HG03442 (cell line): ENCODE measurements at regions not wholly inside any gene's neighbourhood (a gene's known extent, or its start where the extent isn't known, plus 50 kb on each side); places are given as distances from the start of the nearest gene placed in this dataset.

Experiments used
- ATAC-seq: cut with Tn5 transposase; IDR thresholded peaks from one replicate; pipeline ENCODE4 v1.9.1; 2021; ENCODE audit warnings: mild to moderate bottlenecking, moderate library complexity; ENCODE audit not compliant: unreplicated experiment

DNA sequence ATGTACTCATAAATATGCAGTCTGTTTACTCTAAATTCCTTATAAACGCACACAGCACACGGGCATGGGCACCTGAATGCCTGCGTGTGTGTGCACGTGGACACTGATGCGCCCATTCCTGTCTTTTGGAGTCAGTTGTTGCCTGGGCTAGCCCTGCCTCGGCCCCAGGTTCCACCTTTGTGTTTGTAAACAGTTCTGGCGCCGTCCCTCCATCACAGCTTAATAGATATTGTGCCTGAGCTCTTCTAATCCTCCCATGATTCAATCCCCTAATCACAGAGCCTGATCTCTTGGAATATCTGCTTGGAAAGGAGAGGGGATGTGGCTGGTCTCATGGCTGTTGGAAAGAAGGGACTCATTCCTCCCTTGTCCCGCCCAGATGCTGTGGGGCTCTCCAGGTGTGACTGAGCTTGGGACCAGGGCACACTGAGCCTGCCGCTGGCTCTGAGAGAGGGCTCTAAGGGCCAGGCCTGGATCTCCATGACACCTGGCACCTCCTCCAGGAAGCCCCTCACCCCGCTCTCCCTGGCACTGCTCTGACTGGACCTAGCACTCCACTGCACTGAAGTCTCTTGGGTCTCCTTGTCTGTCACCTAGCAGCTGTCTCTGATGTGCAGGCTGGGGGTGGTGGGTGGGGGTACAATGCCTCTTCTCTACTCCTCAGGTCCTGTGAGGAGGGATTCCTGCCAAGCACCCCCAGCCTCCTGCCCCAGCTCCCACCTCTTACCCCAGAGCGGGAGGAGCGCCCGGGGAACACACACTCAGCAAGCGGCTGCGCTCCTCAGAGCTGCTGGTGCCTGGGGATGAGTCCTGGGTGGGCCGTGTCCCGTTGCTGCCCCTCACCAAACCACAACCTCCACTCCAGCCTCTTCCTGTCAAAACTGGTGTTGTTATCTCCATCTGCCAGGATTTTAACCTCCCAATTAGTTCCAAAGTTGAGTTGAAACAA is 181.3 kb downstream of the INHBB start:
- no peak for ATAC-seq

DNA sequence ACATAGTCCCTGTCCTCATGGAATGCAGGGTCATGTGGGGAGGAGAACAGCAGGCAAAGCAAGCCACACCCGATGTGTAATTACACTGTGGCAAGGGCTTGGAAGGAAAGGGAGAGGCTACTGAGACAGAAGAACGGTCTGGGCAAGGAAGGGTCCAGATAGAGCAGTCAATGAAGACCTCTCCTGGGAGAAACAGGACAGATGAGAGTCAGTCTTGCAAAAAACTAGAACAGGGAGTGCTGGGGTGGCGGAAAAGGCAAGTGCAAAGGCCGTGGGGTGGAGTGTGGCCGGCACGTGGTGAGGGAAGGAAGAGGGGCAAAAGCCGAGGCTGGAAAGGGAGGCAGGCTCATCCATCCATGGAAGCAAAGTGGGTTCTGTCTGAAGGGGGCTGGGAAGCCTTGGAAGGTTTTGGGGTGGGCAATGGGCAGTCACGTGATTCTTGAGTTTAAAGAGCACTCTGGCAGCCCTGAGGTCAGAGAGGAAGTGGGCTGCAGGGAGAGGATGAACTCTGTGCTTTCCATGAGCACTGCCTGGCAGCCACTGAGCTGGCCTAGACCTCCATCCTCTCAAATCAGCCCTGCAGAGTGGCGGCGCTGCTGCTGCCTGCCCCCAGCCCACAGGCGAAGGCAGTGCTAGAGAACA is 182.2 kb downstream of the INHBB start:
- no peak for ATAC-seq

- no peak for ATAC-seq
These were observed 182.7 kb downstream of the INHBB start for GRCh38 chr2:120528693-120529076.

DNA sequence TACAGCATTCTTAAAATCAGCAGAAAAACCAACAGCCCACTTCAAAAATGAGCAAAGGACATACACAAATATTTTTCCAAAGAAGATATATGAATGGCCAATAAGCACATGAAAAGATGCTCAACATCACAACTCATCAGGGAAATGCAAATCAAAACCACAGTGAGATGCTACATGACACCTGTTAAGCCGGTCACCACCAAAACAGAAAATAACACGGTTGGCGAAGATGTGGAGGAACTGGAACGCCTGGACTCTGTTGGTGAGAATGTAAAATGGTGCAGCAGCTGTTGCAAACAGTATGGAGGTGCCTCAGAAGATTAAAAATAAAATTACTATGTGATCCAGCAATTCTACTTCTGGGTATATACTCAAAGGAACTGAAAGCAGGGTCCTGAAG is 184.8 kb downstream of the INHBB start:
- ATAC-seq, result no peak

DNA sequence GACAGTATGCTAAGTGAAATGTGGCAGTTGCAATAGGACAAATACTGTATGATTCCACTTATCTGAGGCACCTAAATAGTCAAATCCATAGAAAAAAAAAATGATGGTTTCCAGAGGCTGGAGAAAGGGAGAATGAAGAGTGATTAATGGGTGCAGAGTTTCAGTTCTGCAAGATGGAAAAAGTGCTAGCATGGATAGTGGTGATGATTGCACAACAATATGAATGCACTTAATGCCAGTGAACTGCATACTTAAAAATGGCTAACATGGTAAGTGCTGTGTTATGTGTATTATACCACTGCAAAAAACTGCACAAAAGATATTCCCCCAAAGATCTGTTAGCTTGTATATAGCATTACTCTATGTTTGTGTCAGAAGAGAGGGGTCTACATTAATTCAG is 185.4 kb downstream of the INHBB start:
- no peak for ATAC-seq

- ATAC-seq, result no peak
These were observed 186.1 kb downstream of the INHBB start for GRCh38 chr2:120531863-120532600.

DNA sequence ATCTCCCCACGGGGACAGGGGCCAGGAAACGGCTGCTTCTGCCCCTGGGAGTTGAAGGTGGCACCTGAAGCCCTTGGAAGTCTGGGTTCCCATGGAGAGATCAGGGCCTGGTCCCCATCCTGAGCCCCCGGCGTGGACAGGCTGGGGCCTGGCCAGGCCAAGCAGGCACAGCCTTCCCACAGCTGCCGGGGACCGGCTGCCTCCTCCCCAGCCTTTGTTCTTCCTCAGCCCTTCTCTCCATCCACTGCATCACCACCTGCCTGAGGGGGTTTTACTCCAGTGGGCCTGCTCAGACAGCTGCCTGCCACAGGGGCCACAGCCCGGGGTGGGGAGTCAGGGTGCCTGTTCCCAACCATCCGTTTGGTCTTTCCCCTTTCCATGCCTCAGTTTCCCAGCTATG is 187.7 kb downstream of the INHBB start:
- ATAC-seq, result no peak

GRCh38 chr2:120534457-120534856 is 188.5 kb downstream of the INHBB start:
- ATAC-seq, result no peak

DNA sequence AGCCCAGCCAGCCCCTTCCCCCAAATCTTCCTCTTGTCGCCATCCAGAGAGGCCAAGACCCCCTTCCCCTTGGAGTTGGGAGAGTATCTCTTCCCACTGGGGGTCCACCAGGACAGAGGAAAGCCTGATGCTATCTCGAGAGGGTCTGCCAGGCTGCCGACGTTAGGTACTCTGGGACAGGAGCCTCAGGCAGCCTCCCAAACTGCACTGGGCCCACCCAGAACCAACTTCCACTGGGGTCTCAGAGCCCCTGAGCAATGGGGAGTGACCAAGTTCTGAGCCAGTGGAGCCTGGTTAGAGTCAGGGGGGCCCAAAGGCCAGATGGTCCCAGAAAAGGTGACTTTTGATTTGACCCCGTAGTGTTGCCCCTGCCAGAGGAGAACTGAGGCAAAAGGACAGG is 189.1 kb downstream of the INHBB start:
- no peak for ATAC-seq

DNA sequence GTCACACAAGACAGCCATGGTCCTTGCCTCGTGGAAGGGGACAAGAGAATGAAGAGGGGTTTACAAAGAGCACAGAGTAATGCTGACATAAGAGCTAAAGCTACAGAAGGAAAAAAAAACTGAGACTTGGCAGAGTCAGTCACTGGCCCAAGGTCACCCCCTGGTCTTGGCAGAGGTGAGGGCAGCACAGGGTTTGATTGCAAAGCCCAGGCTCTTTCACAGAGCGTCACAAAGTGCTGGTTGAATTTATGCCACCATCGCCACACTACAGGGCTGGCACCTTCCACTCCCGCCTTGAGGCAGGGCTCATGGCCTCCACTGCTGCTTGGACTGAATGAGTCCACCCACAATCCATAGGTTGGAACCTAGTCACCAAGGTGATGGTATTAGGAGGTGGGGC is 190.2 kb downstream of the INHBB start:
- no peak for ATAC-seq

DNA sequence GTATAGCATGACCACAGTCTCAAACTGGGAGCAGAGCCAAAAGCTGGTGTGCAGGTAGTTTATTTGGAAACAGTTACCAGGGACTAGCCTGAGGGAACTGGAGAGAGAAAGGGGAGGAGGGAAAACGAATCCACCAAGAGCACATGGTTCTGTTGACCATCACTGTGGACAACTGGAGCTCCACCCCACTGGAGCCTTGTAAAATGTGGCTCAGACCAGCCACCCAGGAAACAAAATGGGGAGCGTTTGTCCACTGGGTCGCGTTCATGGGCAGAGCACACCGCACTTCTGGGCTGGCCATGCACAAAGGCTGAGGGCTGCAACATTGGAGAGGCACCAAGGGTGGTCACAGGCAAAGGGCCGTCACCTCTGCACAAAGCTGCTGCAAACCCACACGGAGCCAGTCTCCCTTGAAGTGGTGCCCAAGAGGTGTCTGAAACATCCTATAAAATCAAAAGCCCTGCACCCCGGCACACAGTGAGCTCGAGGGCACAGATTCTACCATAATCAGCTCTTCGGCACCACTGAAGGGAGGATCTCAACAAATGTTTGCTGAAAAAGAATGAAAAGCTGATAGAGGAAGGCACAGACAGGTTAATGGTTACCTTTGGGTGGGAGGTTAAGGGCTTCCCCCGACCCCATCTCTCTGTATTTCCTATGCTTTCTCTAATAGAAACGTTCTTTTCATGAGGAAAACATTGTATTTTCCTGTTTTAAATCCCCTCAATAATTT is 192.9 kb downstream of the INHBB start:
- ATAC-seq, result no peak

DNA sequence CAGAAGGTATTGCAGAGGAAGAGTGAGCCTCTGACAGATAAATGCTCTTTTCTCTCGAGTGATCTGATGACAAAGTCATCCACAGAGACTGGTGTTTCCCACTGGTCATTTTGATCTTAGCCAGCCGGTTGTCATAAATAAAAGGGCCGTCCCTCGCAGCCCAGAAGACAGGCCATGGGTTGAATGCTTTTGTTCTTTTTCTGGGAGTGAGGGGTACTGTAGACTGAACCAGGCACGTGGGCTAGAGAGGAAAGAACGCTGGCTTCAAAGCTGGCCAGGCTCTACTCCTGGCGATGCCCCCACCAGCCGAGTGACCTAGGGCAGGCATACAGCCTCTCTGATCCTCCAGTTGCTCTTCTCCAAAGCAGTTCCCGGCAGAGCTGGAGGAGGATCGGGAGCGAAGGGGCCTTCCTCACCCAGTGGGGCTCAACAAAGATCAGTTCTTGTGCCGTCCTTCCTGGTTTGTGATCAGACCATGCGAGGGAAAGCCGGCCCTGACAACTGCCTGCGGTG is 193.5 kb downstream of the INHBB start:
- no peak for ATAC-seq

DNA sequence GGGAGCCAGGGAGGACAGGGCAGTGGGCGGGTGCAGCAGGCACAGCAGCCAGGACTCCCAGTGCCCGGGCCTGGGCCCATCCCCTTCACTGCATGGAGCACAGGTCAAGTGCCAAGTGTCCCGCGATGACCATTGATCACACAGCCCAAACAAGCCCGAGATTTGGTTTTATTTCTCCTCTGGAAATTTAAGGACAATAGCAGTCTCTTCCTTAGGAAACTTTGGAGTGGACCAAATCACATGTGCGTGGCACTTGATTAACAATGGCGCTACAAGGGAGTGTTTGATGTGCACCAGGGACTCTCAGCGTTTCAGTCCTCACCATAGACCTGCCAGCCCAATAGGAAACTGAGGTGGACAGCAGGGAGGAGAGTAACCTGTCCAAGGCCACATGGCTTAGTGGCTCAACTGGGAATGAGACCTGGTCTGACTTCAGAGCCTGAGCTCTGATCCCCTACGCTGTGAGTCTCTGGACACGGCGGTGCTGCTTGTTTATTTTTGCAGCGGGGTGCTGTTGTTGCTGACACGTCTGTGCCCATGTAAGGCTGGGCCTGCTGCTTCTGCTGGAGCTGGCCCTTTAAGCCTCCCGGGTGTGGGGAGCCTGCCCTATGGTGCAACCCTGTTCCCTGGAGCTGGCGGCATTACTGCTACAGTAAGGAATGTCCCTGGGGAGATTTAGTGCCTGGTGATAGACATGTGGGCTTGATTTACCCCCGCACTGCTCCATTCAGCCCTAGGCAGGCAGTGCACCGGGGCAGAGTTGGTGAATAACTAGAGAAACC is 194.2 kb downstream of the INHBB start:
- no peak for ATAC-seq

GRCh38 chr2:120540719-120541552 is 194.7 kb upstream of the GLI2 start:
- no peak for ATAC-seq

DNA sequence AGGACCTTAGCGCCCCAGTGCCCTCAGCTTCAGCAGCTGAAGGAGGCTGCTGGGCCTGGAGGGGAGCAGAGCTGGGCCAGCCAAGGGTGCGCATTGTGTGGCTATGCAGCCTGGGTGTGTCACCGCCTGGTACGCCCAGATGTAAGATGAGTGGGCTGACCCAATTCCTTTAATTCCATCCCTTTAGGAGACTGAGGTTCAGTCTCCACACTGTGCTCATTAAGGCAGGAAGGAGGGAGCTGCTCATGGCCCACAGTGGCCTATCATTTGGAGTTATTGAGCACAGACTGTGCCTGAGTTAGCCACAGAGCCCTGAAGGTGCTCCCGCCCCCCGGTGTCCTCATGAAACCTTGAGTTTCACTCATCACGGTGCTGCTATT is 194.1 kb upstream of the GLI2 start:
- ATAC-seq, result no peak

DNA sequence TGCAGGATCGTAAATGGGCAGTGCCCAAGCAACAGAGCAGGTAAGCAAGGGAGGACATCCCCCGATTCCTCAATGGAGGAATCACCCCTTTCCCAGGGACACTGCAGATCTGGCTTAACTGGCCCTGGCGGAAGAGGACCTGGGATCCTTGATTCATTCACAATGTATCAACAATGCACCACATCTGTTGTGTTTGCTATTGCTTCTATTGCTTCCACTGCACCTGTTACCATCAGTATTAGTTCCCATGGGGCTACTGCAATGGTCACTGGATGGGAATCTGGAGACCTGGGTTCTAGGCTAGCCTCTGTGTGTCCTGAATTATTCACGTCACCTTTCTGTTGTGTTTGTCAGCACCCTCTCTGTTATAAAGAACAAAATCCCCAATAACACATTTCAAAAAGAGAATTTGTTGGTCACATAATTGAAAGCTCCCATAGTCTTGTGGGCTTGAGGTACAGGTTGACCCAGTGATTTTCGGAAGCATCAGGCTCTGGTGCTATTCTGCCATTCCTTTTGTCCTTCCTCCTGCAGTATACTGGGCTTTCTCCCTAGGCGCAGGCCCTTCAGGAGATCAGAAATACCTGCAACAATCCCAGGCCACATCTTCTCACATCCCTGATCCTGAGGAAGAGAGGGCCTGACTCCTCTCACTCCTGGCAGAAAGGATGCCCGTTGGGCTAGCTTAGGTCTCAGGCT is 193.5 kb upstream of the GLI2 start:
- ATAC-seq, result no peak

DNA sequence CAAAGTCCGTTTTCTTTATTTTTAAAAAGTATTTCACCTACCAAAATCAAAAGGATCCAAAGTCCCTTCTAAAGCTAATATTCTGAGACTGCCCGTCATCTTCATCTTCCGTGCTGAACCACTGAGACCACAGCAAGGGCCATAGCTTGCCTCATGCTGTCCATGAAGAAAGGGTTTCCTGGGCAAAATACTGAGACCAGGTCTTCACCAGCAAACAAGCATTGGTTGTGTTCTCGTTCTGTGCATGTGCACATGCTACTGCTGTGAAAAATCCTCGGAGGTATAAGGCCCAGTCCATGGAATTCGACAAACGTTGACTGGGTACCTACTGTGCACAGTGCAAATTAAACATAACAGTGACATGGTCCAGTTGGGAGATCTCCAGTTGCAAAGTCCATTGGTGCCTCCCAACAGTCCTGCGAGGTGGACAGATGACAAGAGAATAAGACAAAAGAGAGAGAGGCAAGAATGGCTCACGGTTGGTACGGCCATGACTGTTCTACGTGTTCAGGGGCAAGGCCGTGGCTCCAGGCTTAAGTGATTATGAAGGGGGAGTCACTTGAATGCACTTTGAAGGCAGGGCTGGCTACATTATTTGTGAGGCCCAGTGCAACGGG is 192.6 kb upstream of the GLI2 start:
- no peak for ATAC-seq

GRCh38 chr2:120543899-120544298 is 191.8 kb upstream of the GLI2 start:
- ATAC-seq, result no peak
